ENCODE measurements at regions not wholly inside any gene's neighbourhood (a gene's known extent, or its start where the extent isn't known, plus 50 kb on each side); places are given as distances from the start of the nearest gene placed in this dataset.

- Histone ChIP-seq H3K27ac (ENCODE audit: low read length) (no peak overlapping the region), H3K36me3 (ENCODE audit: insufficient read depth, low read length) (no peaks in the 10 kb centered on the region), H2AFZ (ENCODE audit: low read depth, low read length) (no peak overlapping the region), H3F3A (ENCODE audit: insufficient read depth, low read length, poor library complexity, severe bottlenecking) (no peaks in the 10 kb centered on the region), H4K20me1 (ENCODE audit: insufficient read depth) (no peaks in the 10 kb centered on the region), H3K9me3 (ENCODE audit: low read length) (no peaks in the 10 kb centered on the region), H3K79me2 (replicated peaks; ENCODE audit: insufficient read depth, low read length) (no peaks in the 10 kb centered on the region), H3K9me2 (ENCODE audit: insufficient read depth, low read length) (no peaks in the 10 kb centered on the region), H3K4me3 (ENCODE audit: low read length) (no peak overlapping the region), H3K27me3 (ENCODE audit: insufficient read depth, low read depth, low read length) (peaks cover 44% of the 10 kb centered on the region), H3K4me2 (ENCODE audit: low read length) (no peak overlapping the region), H3K9ac (ENCODE audit: low read length) (no peak overlapping the region)
- TF ChIP-seq TAF1 (IDR thresholded peaks at IDR 0.05; ENCODE audit: low read depth) (no peak), EP300 (conservative IDR thresholded peaks at IDR 0.05; ENCODE audit: poor library complexity, severe bottlenecking) (no peak), CTCF (IDR thresholded peaks at IDR 0.05; ENCODE audit: poor library complexity, severe bottlenecking) (no peak), POLR2AphosphoS5 (IDR thresholded peaks at IDR 0.05) (no peak), RAD21 (conservative IDR thresholded peaks at IDR 0.05) (no peak), EZH2 (IDR thresholded peaks at IDR 0.05; ENCODE audit: borderline replicate concordance, insufficient read depth, low read length, poor library complexity, severe bottlenecking) (no peak), MXI1 (conservative IDR thresholded peaks at IDR 0.05; ENCODE audit: poor library complexity, severe bottlenecking) (no peak), REST (IDR thresholded peaks at IDR 0.05; ENCODE audit: borderline replicate concordance) (no peak), SMC3 (conservative IDR thresholded peaks at IDR 0.05; ENCODE audit: poor library complexity) (no peak)
Measured at GRCh38 chr2:118475622-118476205, 371.7 kb downstream of the EN1 start.

- no peak overlapping the region for H2AFZ ChIP-seq (ENCODE audit: low read depth, low read length)
Measured at GRCh38 chr2:118474541-118474920, 372.9 kb downstream of the EN1 start.

More at GRCh38 chr2:118474541-118474920, 372.9 kb downstream of the EN1 start:
- no peak overlapping the region for H3K9ac ChIP-seq (ENCODE audit: low read length)
- no peaks in the 10 kb centered on the region for H3K36me3 ChIP-seq (ENCODE audit: insufficient read depth, low read length)
- TF ChIP-seq EP300 (conservative IDR thresholded peaks at IDR 0.05; ENCODE audit: poor library complexity, severe bottlenecking) (no peak), TAF1 (IDR thresholded peaks at IDR 0.05; ENCODE audit: low read depth) (no peak)
- H3K79me2 ChIP-seq (replicated peaks; ENCODE audit: insufficient read depth, low read length) = no peaks in the 10 kb centered on the region
- H3K9me2 ChIP-seq (ENCODE audit: insufficient read depth, low read length) = no peaks in the 10 kb centered on the region
- H3K27ac ChIP-seq (ENCODE audit: low read length) = no peak overlapping the region
- H3F3A ChIP-seq (ENCODE audit: insufficient read depth, low read length, poor library complexity, severe bottlenecking) = no peaks in the 10 kb centered on the region
- no peak overlapping the region for H3K4me3 ChIP-seq (ENCODE audit: low read length)
- no peaks in the 10 kb centered on the region for H4K20me1 ChIP-seq (ENCODE audit: insufficient read depth)
- H3K4me2 ChIP-seq (ENCODE audit: low read length) = no peak overlapping the region
- H3K9me3 ChIP-seq (ENCODE audit: low read length) = no peaks in the 10 kb centered on the region
- peaks cover 48% of the 10 kb centered on the region for H3K27me3 ChIP-seq (ENCODE audit: insufficient read depth, low read depth, low read length)
